Loucy (cell line): ENCODE measurements at regions not wholly inside any gene's neighbourhood (a gene's known extent, or its start where the extent isn't known, plus 50 kb on each side); places are given as distances from the start of the nearest gene placed in this dataset.

ENCODE experiments used
- H2AFZ ChIP-seq: fragments of 200-600 bp; sonication (generic); 2 replicates; pipeline ENCODE4 v1.6.0; 2016; ENCODE audit warnings: antibody characterized with exemption, mild to moderate bottlenecking, low read length, moderate library complexity
- H3F3A ChIP-seq: fragments of 200-600 bp; 2 replicates; pipeline ENCODE4 v1.6.0; 2016; ENCODE audit warnings: antibody characterized with exemption, low read depth, mild to moderate bottlenecking
- H3K27me3 ChIP-seq: fragments of 200-600 bp; sonication (generic); 2 replicates; pipeline ENCODE4 v1.6.1; 2014; ENCODE audit warnings: low read length, mild to moderate bottlenecking; ENCODE audit not compliant: insufficient read depth, poor library complexity, severe bottlenecking
- H3K36me3 ChIP-seq: fragments of 200-600 bp; sonication (generic); 2 replicates; pipeline ENCODE4 v1.6.1; 2016; ENCODE audit warnings: low read length; ENCODE audit not compliant: insufficient read depth
- H3K4me1 ChIP-seq: fragments of 200-600 bp; sonication (generic); 2 replicates; pipeline ENCODE4 v1.5.1; 2014; ENCODE audit warnings: low read length, mild to moderate bottlenecking; ENCODE audit not compliant: insufficient read depth, poor library complexity, severe bottlenecking
- H3K4me2 ChIP-seq: fragments of 200-600 bp; sonication (generic); 2 replicates; pipeline ENCODE4 v1.6.0; 2014; ENCODE audit warnings: antibody characterized with exemption, low read length, low read depth, mild to moderate bottlenecking; ENCODE audit not compliant: poor library complexity, severe bottlenecking
- H3K4me3 ChIP-seq: fragments of 200-600 bp; sonication (generic); 2 replicates; pipeline ENCODE4 v1.5.1; 2014; ENCODE audit warnings: low read length, mild to moderate bottlenecking, mixed read lengths; ENCODE audit not compliant: poor library complexity, severe bottlenecking
- H3K79me2 ChIP-seq: fragments of 200-600 bp; sonication (generic); 2 replicates; pipeline ENCODE4 v1.6.1; 2014; ENCODE audit warnings: low read length; ENCODE audit not compliant: insufficient read depth
- H3K9ac ChIP-seq: fragments of 200-600 bp; sonication (generic); 2 replicates; pipeline ENCODE4 v1.6.0; 2014; ENCODE audit warnings: mild to moderate bottlenecking, low read depth, low read length, moderate library complexity; ENCODE audit not compliant: poor library complexity, severe bottlenecking
- H3K9me2 ChIP-seq: fragments of 200-600 bp; sonication (generic); replicated peaks from 2 replicates; pipeline ENCODE4 v1.6.1; 2016; ENCODE audit warnings: low read depth, low read length, mixed read lengths
- H3K9me3 ChIP-seq: fragments of 200-600 bp; sonication (generic); 2 replicates; pipeline ENCODE4 v1.6.1; 2014; ENCODE audit warnings: mild to moderate bottlenecking, antibody characterized with exemption, low read length, low read depth; ENCODE audit not compliant: insufficient read depth
- H4K20me1 ChIP-seq: fragments of 200-600 bp; sonication (generic); 2 replicates; pipeline ENCODE4 v1.6.0; 2014; ENCODE audit warnings: antibody characterized with exemption, low read length, mild to moderate bottlenecking; ENCODE audit not compliant: insufficient read depth, poor library complexity, severe bottlenecking
- EZH2phosphoT487 ChIP-seq: fragments of 200-600 bp; IDR thresholded peaks from 2 replicates; pipeline ENCODE4 v1.6.1; 2018; ENCODE audit warnings: antibody characterized with exemption, mild to moderate bottlenecking, moderate library complexity, borderline replicate concordance
- TF ChIP-seq, protein P1 (sequence below): fragments of 200-600 bp; sonication (generic); conservative IDR thresholded peaks from 2 replicates; pipeline ENCODE4 v1.5.1; 2014; ENCODE audit warnings: mild to moderate bottlenecking, antibody characterized with exemption, low read length

DNA sequence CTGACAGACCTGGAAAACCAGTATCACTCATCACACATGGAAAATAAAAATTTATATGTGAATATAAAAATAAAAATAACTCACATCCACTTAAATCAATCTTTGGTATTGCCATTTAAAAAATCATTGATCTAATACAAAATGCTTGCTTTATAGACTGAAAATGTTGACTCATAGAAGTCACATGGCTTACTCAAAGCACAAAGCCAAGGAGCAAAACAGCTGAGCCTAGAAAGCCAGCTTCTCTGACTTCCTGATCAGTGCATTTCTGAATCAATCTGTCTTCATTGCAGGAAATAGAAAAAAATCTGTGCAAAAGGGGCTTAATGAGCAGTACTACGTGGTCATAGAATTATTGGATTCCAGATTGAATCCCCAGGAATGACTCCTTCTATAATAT lies 176.9 kb upstream of the HS3ST1 start:
- TF ChIP-seq, protein P1, sequence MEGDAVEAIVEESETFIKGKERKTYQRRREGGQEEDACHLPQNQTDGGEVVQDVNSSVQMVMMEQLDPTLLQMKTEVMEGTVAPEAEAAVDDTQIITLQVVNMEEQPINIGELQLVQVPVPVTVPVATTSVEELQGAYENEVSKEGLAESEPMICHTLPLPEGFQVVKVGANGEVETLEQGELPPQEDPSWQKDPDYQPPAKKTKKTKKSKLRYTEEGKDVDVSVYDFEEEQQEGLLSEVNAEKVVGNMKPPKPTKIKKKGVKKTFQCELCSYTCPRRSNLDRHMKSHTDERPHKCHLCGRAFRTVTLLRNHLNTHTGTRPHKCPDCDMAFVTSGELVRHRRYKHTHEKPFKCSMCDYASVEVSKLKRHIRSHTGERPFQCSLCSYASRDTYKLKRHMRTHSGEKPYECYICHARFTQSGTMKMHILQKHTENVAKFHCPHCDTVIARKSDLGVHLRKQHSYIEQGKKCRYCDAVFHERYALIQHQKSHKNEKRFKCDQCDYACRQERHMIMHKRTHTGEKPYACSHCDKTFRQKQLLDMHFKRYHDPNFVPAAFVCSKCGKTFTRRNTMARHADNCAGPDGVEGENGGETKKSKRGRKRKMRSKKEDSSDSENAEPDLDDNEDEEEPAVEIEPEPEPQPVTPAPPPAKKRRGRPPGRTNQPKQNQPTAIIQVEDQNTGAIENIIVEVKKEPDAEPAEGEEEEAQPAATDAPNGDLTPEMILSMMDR = no peak
- TF ChIP-seq EZH2phosphoT487 = no peak
- no peaks in the 10 kb centered on the region for H3K27me3 ChIP-seq
- H3K9me2 ChIP-seq = no peaks in the 10 kb centered on the region
- H3F3A ChIP-seq = no peaks in the 10 kb centered on the region
- no peaks in the 10 kb centered on the region for H3K36me3 ChIP-seq
- H3K4me1 ChIP-seq = no peaks in the 10 kb centered on the region
- H2AFZ ChIP-seq = no peak overlapping the region
- H3K4me2 ChIP-seq = no peak overlapping the region
- H3K9ac ChIP-seq = no peak overlapping the region
- no peaks in the 10 kb centered on the region for H4K20me1 ChIP-seq
- H3K9me3 ChIP-seq = no peaks in the 10 kb centered on the region
- no peak overlapping the region for H3K4me3 ChIP-seq
- H3K79me2 ChIP-seq = no peaks in the 10 kb centered on the region

DNA sequence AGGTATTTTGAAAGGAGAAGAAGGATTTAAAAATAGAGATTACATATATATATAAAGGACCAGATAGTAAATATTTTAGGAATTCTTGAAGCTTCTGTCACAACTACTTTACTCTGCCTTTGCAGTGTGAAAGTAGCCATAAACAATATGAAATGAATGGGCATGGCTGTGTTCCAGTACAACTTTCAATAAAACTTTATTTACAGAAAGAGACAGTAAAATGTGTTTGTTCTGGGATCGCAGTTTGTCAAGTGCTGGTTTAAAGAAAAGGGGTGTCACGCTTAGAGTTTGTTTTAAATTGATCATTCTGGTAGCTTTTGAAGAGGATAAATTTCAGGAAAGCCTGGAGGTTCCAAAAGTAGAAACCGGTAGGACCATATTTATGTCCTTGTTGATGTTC lies 176.1 kb upstream of the HS3ST1 start:
- no peak overlapping the region for H3K4me2 ChIP-seq
- H3K27me3 ChIP-seq = no peaks in the 10 kb centered on the region
- TF ChIP-seq EZH2phosphoT487 = no peak
- TF ChIP-seq, protein P1 = no peak
- H3K4me1 ChIP-seq = no peaks in the 10 kb centered on the region
- no peaks in the 10 kb centered on the region for H3K9me3 ChIP-seq
- H4K20me1 ChIP-seq = no peaks in the 10 kb centered on the region
- no peak overlapping the region for H3K9ac ChIP-seq
- H3F3A ChIP-seq = no peaks in the 10 kb centered on the region
- no peaks in the 10 kb centered on the region for H3K79me2 ChIP-seq
- H3K9me2 ChIP-seq = no peaks in the 10 kb centered on the region
- H2AFZ ChIP-seq = no peak overlapping the region
- H3K36me3 ChIP-seq = no peaks in the 10 kb centered on the region
- no peak overlapping the region for H3K4me3 ChIP-seq

DNA sequence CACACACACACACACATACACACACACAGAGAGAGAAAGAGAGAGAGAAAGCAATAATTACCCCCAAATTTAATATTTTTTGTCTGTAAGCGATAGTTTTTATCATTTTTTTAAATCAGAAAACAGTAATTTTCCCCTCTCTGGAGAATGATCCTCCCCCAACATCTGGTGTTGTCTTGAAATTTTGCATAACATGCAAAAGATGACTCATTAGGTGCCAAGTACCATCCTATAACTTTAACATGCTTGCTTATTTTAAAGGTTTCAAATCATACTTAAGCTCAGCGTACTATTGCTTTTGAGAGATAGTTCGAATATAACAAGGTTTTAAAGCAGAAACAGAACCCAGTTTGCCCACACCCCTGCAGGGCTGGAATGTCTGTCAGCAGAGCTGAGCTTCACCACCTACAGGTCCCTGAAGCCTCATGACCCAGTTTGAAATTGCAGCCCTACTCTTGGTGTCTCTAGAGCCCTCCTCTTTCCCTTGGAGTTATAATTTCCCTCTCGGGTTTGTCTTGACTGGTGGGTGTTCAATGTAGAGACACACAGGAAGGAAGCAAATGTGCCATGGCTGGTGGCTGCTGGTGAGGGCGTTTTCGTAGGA lies 175.0 kb upstream of the HS3ST1 start:
- H3K9me2 ChIP-seq = no peaks in the 10 kb centered on the region
- no peaks in the 10 kb centered on the region for H3F3A ChIP-seq
- H3K9me3 ChIP-seq = no peaks in the 10 kb centered on the region
- no peak overlapping the region for H3K4me3 ChIP-seq
- no peak overlapping the region for H3K4me2 ChIP-seq
- no peaks in the 10 kb centered on the region for H3K4me1 ChIP-seq
- H4K20me1 ChIP-seq = no peaks in the 10 kb centered on the region
- H3K27me3 ChIP-seq = no peaks in the 10 kb centered on the region
- H3K9ac ChIP-seq = no peak overlapping the region
- no peak for TF ChIP-seq EZH2phosphoT487
- TF ChIP-seq, protein P1 = no peak
- no peaks in the 10 kb centered on the region for H3K79me2 ChIP-seq
- no peak overlapping the region for H2AFZ ChIP-seq
- no peaks in the 10 kb centered on the region for H3K36me3 ChIP-seq
